H1 (cell line): ENCODE measurements at regions not wholly inside any gene's neighbourhood (a gene's known extent, or its start where the extent isn't known, plus 50 kb on each side); places are given as distances from the start of the nearest gene placed in this dataset.

Experiments
- CTCF ChIA-PET: fragments of 300-600 bp; sonication (Branson Sonifier 250); formaldehyde crosslinking; loops from one replicate; lab custom pipeline; 2021; ENCODE audit not compliant: partially characterized antibody; lab: Charles Lee
- POLR2A ChIA-PET: fragments of 300-600 bp; sonication (Branson Sonifier 250); formaldehyde crosslinking; loops from one replicate; lab custom pipeline; 2021; ENCODE audit warnings: inconsistent platforms; ENCODE audit not compliant: partially characterized antibody; lab: Charles Lee
- DNase-seq, 2 experiments: peaks; one replicate each; pipeline versions ENCODE4 v3.0.0 to v3.0.0-alpha.2; 2010 to 2022; ENCODE audit warnings: low spot score in 2 of 2, low read depth in 1 of 2, mixed read lengths in 1 of 2
- FAIRE-seq: peaks from 2 replicates; lab custom pipeline; 2011; peaks lifted over from hg19 to GRCh38; lab: Jason Lieb, UNC
- H2AFZ ChIP-seq: 2 replicates; pipeline ENCODE4 v1.8.1; 2012; ENCODE audit warnings: low read length, inconsistent platforms
- H2AK5ac ChIP-seq: 2 replicates; pipeline ENCODE4 v1.6.1; 2013; ENCODE audit warnings: low read depth, low read length
- H2BK120ac ChIP-seq: replicated peaks from 2 replicates; pipeline ENCODE3; 2013; ENCODE audit warnings: low read depth, low read length, inconsistent platforms
- H2BK12ac ChIP-seq: 2 replicates; pipeline ENCODE4 v1.6.1; 2013; ENCODE audit warnings: low read depth, low read length
- H2BK15ac ChIP-seq: 2 replicates; pipeline ENCODE4 v1.6.1; 2013; ENCODE audit warnings: low read length
- H2BK20ac ChIP-seq: 2 replicates; pipeline ENCODE4 v1.6.1; 2013; ENCODE audit warnings: low read length
- H2BK5ac ChIP-seq: 2 replicates; pipeline ENCODE4 v1.6.1; 2013; ENCODE audit warnings: low read depth, low read length
- H3K14ac ChIP-seq: 2 replicates; pipeline ENCODE4 v1.6.1; 2013; ENCODE audit warnings: inconsistent platforms; ENCODE audit not compliant: insufficient read length
- H3K18ac ChIP-seq: 2 replicates; pipeline ENCODE4 v1.6.1; 2013; ENCODE audit warnings: low read length; ENCODE audit errors: extremely low read depth
- H3K23ac ChIP-seq: 2 replicates; pipeline ENCODE4 v1.6.1; 2013; ENCODE audit warnings: inconsistent platforms; ENCODE audit not compliant: insufficient read length
- H3K23me2 ChIP-seq: 2 replicates; pipeline ENCODE4 v1.6.1; 2013; ENCODE audit warnings: low read depth, low read length
- H3K27ac ChIP-seq: 2 replicates; pipeline ENCODE4 v1.6.1; 2011; ENCODE audit warnings: low read depth, low read length, inconsistent platforms
- H3K27me3 ChIP-seq, 4 experiments: replicated peaks in 1 of 4; 1 replicate in 1 of 4; 2 replicates in 3 of 4; pipeline versions ENCODE4 v1.6.1 to v1.8.1; 2011 to 2013; ENCODE audit warnings: low read length in 3 of 4, mild to moderate bottlenecking in 3 of 4, inconsistent platforms in 2 of 4, mixed read lengths in 2 of 4, moderate library complexity in 1 of 4; ENCODE audit not compliant: control insufficient read depth in 3 of 4, insufficient read depth in 3 of 4; ENCODE audit errors: extremely low read depth in 1 of 4
- H3K36me3 ChIP-seq, 4 experiments: 2 replicates each; pipeline versions ENCODE4 v1.6.1 to v1.8.1; 2011 to 2013; ENCODE audit warnings: mild to moderate bottlenecking in 4 of 4, low read length in 3 of 4, moderate library complexity in 2 of 4, control low read depth in 1 of 4, inconsistent platforms in 1 of 4; ENCODE audit not compliant: insufficient read depth in 4 of 4, control insufficient read depth in 2 of 4
- H3K4ac ChIP-seq: replicated peaks from 2 replicates; pipeline ENCODE3; 2013; ENCODE audit warnings: low read length, low read depth, mixed read lengths, inconsistent platforms; ENCODE audit not compliant: insufficient read length
- H3K4me1 ChIP-seq, 4 experiments: replicated peaks in 1 of 4; 1 replicate in 1 of 4; 2 replicates in 3 of 4; pipeline versions ENCODE4 v1.6.1 to v1.8.1; 2011 to 2013; ENCODE audit warnings: low read length in 3 of 4, inconsistent platforms in 2 of 4, mixed read lengths in 1 of 4; ENCODE audit not compliant: insufficient read depth in 4 of 4, control insufficient read depth in 3 of 4
- H3K4me2 ChIP-seq, 2 experiments: 2 replicates each; pipeline versions ENCODE4 v1.6.1 to v1.8.1; 2011 to 2013; ENCODE audit warnings: low read depth in 2 of 2, low read length in 2 of 2, control low read depth in 1 of 2, inconsistent platforms in 1 of 2, mild to moderate bottlenecking in 1 of 2; ENCODE audit not compliant: insufficient read depth in 1 of 2
- H3K4me3 ChIP-seq, 4 experiments: fragments of 200-600, 300-600 bp in 1 of 4; sonication (generic), shearing (Covaris generic), sonication (Bioruptor Twin) in 1 of 4; 2 replicates each; pipeline versions ENCODE4 v1.5.1 to v1.8.1; 2011 to 2016; ENCODE audit warnings: low read length in 4 of 4, low read depth in 3 of 4, control low read depth in 2 of 4, inconsistent platforms in 2 of 4, mild to moderate bottlenecking in 2 of 4, mixed read lengths in 1 of 4, moderate library complexity in 1 of 4; ENCODE audit not compliant: insufficient read depth in 2 of 4; ENCODE audit errors: extremely low read depth in 1 of 4
- H3K56ac ChIP-seq: replicated peaks from 2 replicates; pipeline ENCODE3; 2013; ENCODE audit warnings: low read depth, mild to moderate bottlenecking, mixed read lengths, low read length, inconsistent platforms; ENCODE audit not compliant: insufficient read length
- H3K79me1 ChIP-seq: 2 replicates; pipeline ENCODE4 v1.6.1; 2013; ENCODE audit warnings: low read depth, low read length, control low read depth
- H3K79me2 ChIP-seq, 2 experiments: 2 replicates each; pipeline versions ENCODE4 v1.6.1 to v1.8.1; 2012 to 2013; ENCODE audit warnings: low read length in 2 of 2, mild to moderate bottlenecking in 2 of 2, inconsistent platforms in 1 of 2; ENCODE audit not compliant: insufficient read depth in 2 of 2, control insufficient read depth in 1 of 2
- H3K9ac ChIP-seq, 4 experiments: replicated peaks in 1 of 4; 1 replicate in 1 of 4; 2 replicates in 3 of 4; pipeline versions ENCODE4 v1.6.1 to v1.8.1; 2011 to 2013; ENCODE audit warnings: low read depth in 3 of 4, low read length in 3 of 4, control low read depth in 2 of 4, mild to moderate bottlenecking in 2 of 4, moderate library complexity in 2 of 4, inconsistent platforms in 1 of 4; ENCODE audit errors: extremely low read depth in 1 of 4
- H3K9me3 ChIP-seq, 2 experiments: 2 replicates each; pipeline versions ENCODE4 v1.6.1 to v1.8.1; 2012 to 2013; ENCODE audit warnings: mild to moderate bottlenecking in 2 of 2, moderate library complexity in 2 of 2, control low read depth in 1 of 2, inconsistent platforms in 1 of 2, low read depth in 1 of 2, low read length in 1 of 2, mixed read lengths in 1 of 2; ENCODE audit not compliant: insufficient read depth in 2 of 2
- H4K20me1 ChIP-seq, 2 experiments: replicated peaks in 1 of 2; 2 replicates each; pipeline versions ENCODE3 to v1.8.1; 2011 to 2013; ENCODE audit warnings: inconsistent platforms in 2 of 2, low read length in 2 of 2, mild to moderate bottlenecking in 1 of 2; ENCODE audit not compliant: insufficient read depth in 2 of 2, control insufficient read depth in 1 of 2
- H4K5ac ChIP-seq: 2 replicates; pipeline ENCODE4 v1.6.1; 2013; ENCODE audit warnings: low read length, low read depth, mixed read lengths, inconsistent platforms; ENCODE audit not compliant: insufficient read length
- H4K8ac ChIP-seq: 2 replicates; pipeline ENCODE4 v1.8.0; 2013; ENCODE audit warnings: mild to moderate bottlenecking, moderate library complexity, low read length, inconsistent platforms; ENCODE audit not compliant: insufficient read depth; ENCODE audit errors: extremely low read depth
- H4K91ac ChIP-seq: replicated peaks from 2 replicates; pipeline ENCODE3; 2013; ENCODE audit warnings: low read length, mixed read lengths, inconsistent platforms; ENCODE audit not compliant: insufficient read length
- ATF2 ChIP-seq: IDR thresholded peaks from 2 replicates; pipeline ENCODE4 v1.6.1; 2012; ENCODE audit warnings: low read length, inconsistent platforms
- CHD2 ChIP-seq: IDR thresholded peaks from 2 replicates; pipeline ENCODE4 v1.6.1; 2012; ENCODE audit warnings: low read length, improper control_type of control experiment
- NANOG ChIP-seq: IDR thresholded peaks from 2 replicates; pipeline ENCODE4 v1.6.1; 2011; ENCODE audit warnings: low read length, low read depth, mild to moderate bottlenecking, inconsistent platforms; ENCODE audit not compliant: insufficient read depth, poor library complexity, severe bottlenecking
- RFX5 ChIP-seq: IDR thresholded peaks from 2 replicates; pipeline ENCODE4 v1.6.1; 2011; ENCODE audit warnings: low read depth, low read length, improper control_type of control experiment, borderline replicate concordance
- RXRA ChIP-seq: IDR thresholded peaks from 2 replicates; pipeline ENCODE4 v1.6.1; 2011; ENCODE audit warnings: low read depth, mild to moderate bottlenecking, low read length, moderate library complexity; ENCODE audit not compliant: insufficient read depth
- SIRT6 ChIP-seq: IDR thresholded peaks from one replicate; pipeline ENCODE4 v1.7.1; 2012; ENCODE audit warnings: low read length, inconsistent platforms
- SUZ12 ChIP-seq: fragments of 200-600 bp; sonication (generic); IDR thresholded peaks from 2 replicates; pipeline ENCODE4 v1.6.1; 2012; ENCODE audit warnings: mild to moderate bottlenecking, inconsistent platforms, low read length, moderate library complexity, mixed read lengths
- YY1 ChIP-seq: IDR thresholded peaks from 2 replicates; pipeline ENCODE4 v1.6.1; 2011; ENCODE audit warnings: low read depth, mild to moderate bottlenecking, low read length
- ZNF274 ChIP-seq: IDR thresholded peaks from 2 replicates; pipeline ENCODE4 v1.7.0; 2012; ENCODE audit warnings: low read length, borderline replicate concordance; ENCODE audit errors: extremely low read depth
- WGBS, 2 experiments: shearing (Covaris generic) in 1 of 2; methylation state at CpG; one replicate each; pipeline versions ENCODE4 v1.1.6 to v1.1.7; 2013 to 2015; ENCODE audit warnings: low lambda C conversion rate in 2 of 2, mixed read lengths in 2 of 2, inconsistent platforms in 1 of 2, low coverage in 1 of 2, missing lambda C conversion rate in 1 of 2; ENCODE audit not compliant: insufficient replicate concordance in 2 of 2, insufficient coverage in 1 of 2, insufficient read length in 1 of 2; ENCODE audit errors: extremely low coverage in 1 of 2, missing lambda C conversion rate in 1 of 2; 5-methylcytosine and 5-hydroxymethylcytosine counted together

GRCh38 chrX:110858565-110858964 lies 62.9 kb upstream of the CHRDL1 start:
- Histone ChIP-seq H4K91ac (no peak overlapping the region), H3K4me3 (no peak overlapping the region), H3K14ac (no peak overlapping the region), H3K23ac (no peak overlapping the region), H3K56ac (no peak overlapping the region), H3K18ac (no peak overlapping the region), H3K4me1 (no peaks in the 10 kb centered on the region), H3K79me2 (no peaks in the 10 kb centered on the region), H3K4ac (no peak overlapping the region), H4K5ac (no peak overlapping the region), H3K9ac (no peak overlapping the region), H3K27me3 (no peaks in the 10 kb centered on the region), H2BK120ac (no peak overlapping the region), H2BK12ac (no peak overlapping the region), H2BK5ac (no peak overlapping the region), H3K27ac (no peak overlapping the region), H2AK5ac (no peak overlapping the region), H3K23me2 (no peaks in the 10 kb centered on the region), H3K79me1 (no peaks in the 10 kb centered on the region), H4K20me1 (no peaks in the 10 kb centered on the region), H3K9me3 (no peaks in the 10 kb centered on the region), H4K8ac (no peak overlapping the region), H3K36me3 (no peaks in the 10 kb centered on the region), H3K4me2 (no peak overlapping the region), H2AFZ (no peak overlapping the region), H2BK20ac (no peak overlapping the region), H2BK15ac (no peak overlapping the region)
- WGBS, 2 experiments, result 83% methylated on average over 2 of the region's 2 CpGs; no CpG with 5 or more reads in 1 of the 2 experiments
- ChIA-PET CTCF (interaction anchor here (0.6 kb wide), 1 partner anchor 412 kb away, joined by 3 read pairs; no protein-coding TSS in a partner anchor), POLR2A (no interaction called here)
- FAIRE-seq (no peak), DNase-seq (no peak)
- TF ChIP-seq SUZ12 (no peak), CHD2 (no peak), NANOG (no peak), ATF2 (no peak), RXRA (no peak), ZNF274 (no peak), SIRT6 (no peak), YY1 (no peak), RFX5 (no peak)
